Parathyroid adenoma (tissue), 2 donors: ENCODE measurements at regions not wholly inside any gene's neighbourhood (a gene's known extent, or its start where the extent isn't known, plus 50 kb on each side); places are given as distances from the start of the nearest gene placed in this dataset.

ENCODE experiments used
- H2AFZ ChIP-seq: fragments of 300-600 bp; sonication (generic); one replicate; pipeline ENCODE4 v1.7.0; 2017; ENCODE audit warnings: antibody characterized with exemption, mild to moderate bottlenecking
- H3K27ac ChIP-seq: fragments of 300-600 bp; sonication (generic); one replicate; pipeline ENCODE4 v1.7.0; 2017
- H3K27me3 ChIP-seq: fragments of 300-600 bp; sonication (generic); one replicate; pipeline ENCODE4 v1.7.0; 2017; ENCODE audit warnings: low read length; ENCODE audit not compliant: control insufficient read depth, insufficient read depth
- H3K36me3 ChIP-seq: fragments of 300-600 bp; sonication (generic); one replicate; pipeline ENCODE4 v1.7.0; 2017; ENCODE audit warnings: low read length; ENCODE audit not compliant: control insufficient read depth, insufficient read depth
- H3K4me1 ChIP-seq: fragments of 300-600 bp; sonication (generic); one replicate; pipeline ENCODE4 v1.7.0; 2017; ENCODE audit warnings: control low read depth
- H3K4me2 ChIP-seq: fragments of 300-600 bp; sonication (generic); one replicate; pipeline ENCODE4 v1.7.0; 2017; ENCODE audit warnings: low read length
- H3K4me3 ChIP-seq: fragments of 300-600 bp; sonication (generic); one replicate; pipeline ENCODE4 v1.7.0; 2017; ENCODE audit warnings: low read depth, low read length
- H3K79me2 ChIP-seq: fragments of 300-600 bp; sonication (generic); one replicate; pipeline ENCODE4 v1.7.0; 2017; ENCODE audit warnings: control low read depth
- H3K9ac ChIP-seq: fragments of 300-600 bp; sonication (generic); one replicate; pipeline ENCODE4 v1.7.0; 2017; ENCODE audit warnings: mild to moderate bottlenecking
- H3K9me3 ChIP-seq: fragments of 300-600 bp; sonication (generic); one replicate; pipeline ENCODE4 v1.7.0; 2017; ENCODE audit warnings: low read length; ENCODE audit not compliant: control insufficient read depth
- CTCF ChIP-seq: fragments of 300-600 bp; sonication (generic); IDR thresholded peaks from one replicate; pipeline ENCODE4 v1.7.0; 2017; ENCODE audit warnings: antibody characterized with exemption, mild to moderate bottlenecking
- donor health status: primary hyperparathyroidism.

GRCh38 chr10:78471326-78471722, 437.7 kb downstream of the RPS24 start:
- Histone ChIP-seq H3K27ac (no peak overlapping the region), H2AFZ (no peak overlapping the region), H3K4me1 (no peaks in the 10 kb centered on the region), H3K4me2 (no peak overlapping the region), H3K9me3 (no peaks in the 10 kb centered on the region), H3K9ac (no peak overlapping the region), H3K27me3 (no peaks in the 10 kb centered on the region), H3K36me3 (no peaks in the 10 kb centered on the region), H3K4me3 (no peak overlapping the region), H3K79me2 (no peaks in the 10 kb centered on the region)
- no peak for TF ChIP-seq CTCF

- no peak overlapping the region for H3K9ac ChIP-seq
- no peak for TF ChIP-seq CTCF
- no peak overlapping the region for H2AFZ ChIP-seq
- no peak overlapping the region for H3K4me3 ChIP-seq
- no peaks in the 10 kb centered on the region for H3K4me1 ChIP-seq
- H3K4me2 ChIP-seq = no peak overlapping the region
- no peak overlapping the region for H3K27ac ChIP-seq
- H3K27me3 ChIP-seq = no peaks in the 10 kb centered on the region
- no peaks in the 10 kb centered on the region for H3K9me3 ChIP-seq
- H3K79me2 ChIP-seq = no peaks in the 10 kb centered on the region
- no peaks in the 10 kb centered on the region for H3K36me3 ChIP-seq
Observed at GRCh38 chr10:78471723-78472550, 438.3 kb downstream of the RPS24 start.

- H3K79me2 ChIP-seq = no peaks in the 10 kb centered on the region
- H3K9ac ChIP-seq = no peak overlapping the region
- H3K27ac ChIP-seq = no peak overlapping the region
Observed at GRCh38 chr10:78472551-78472890, 438.9 kb downstream of the RPS24 start.

GRCh38 chr10:78473006-78473405, 439.3 kb downstream of the RPS24 start:
- Histone ChIP-seq H3K4me1 (no peaks in the 10 kb centered on the region), H3K36me3 (no peaks in the 10 kb centered on the region), H3K4me2 (no peak overlapping the region), H3K9me3 (no peaks in the 10 kb centered on the region), H3K4me3 (no peak overlapping the region), H3K27ac (no peak overlapping the region), H3K79me2 (no peaks in the 10 kb centered on the region), H2AFZ (no peak overlapping the region), H3K27me3 (no peaks in the 10 kb centered on the region), H3K9ac (no peak overlapping the region)
- no peak for TF ChIP-seq CTCF

More at GRCh38 chr10:78472551-78472890, 438.9 kb downstream of the RPS24 start:
- Histone ChIP-seq H2AFZ (no peak overlapping the region), H3K9me3 (no peaks in the 10 kb centered on the region), H3K4me2 (no peak overlapping the region), H3K27me3 (no peaks in the 10 kb centered on the region), H3K36me3 (no peaks in the 10 kb centered on the region), H3K4me3 (no peak overlapping the region), H3K4me1 (no peaks in the 10 kb centered on the region)
- no peak for TF ChIP-seq CTCF

- Histone ChIP-seq H3K4me1 (no peaks in the 10 kb centered on the region), H3K27ac (no peak overlapping the region), H3K4me2 (no peak overlapping the region), H3K27me3 (no peaks in the 10 kb centered on the region), H3K9ac (no peak overlapping the region), H3K79me2 (no peaks in the 10 kb centered on the region), H3K9me3 (no peaks in the 10 kb centered on the region), H3K4me3 (no peak overlapping the region), H3K36me3 (no peaks in the 10 kb centered on the region), H2AFZ (no peak overlapping the region)
- TF ChIP-seq CTCF = no peak
Observed at GRCh38 chr10:78474743-78475142, 441.1 kb downstream of the RPS24 start.
